ENCODE measurements at regions not wholly inside any gene's neighbourhood (a gene's known extent, or its start where the extent isn't known, plus 50 kb on each side); places are given as distances from the start of the nearest gene placed in this dataset.

GRCh38 chr18:70936160-70936559, 647.3 kb downstream of the SOCS6 start:
- TF ChIP-seq POLR2A (IDR thresholded peaks at IDR 0.05; ENCODE audit: low read depth, low read length) (no peak), POLR2AphosphoS5 (IDR thresholded peaks at IDR 0.05; ENCODE audit: low read depth, low read length) (no peak), TAF1 (IDR thresholded peaks at IDR 0.05; ENCODE audit: low read depth, low read length) (no peak), PAX5 (IDR thresholded peaks at IDR 0.05; ENCODE audit: insufficient read depth, low read length, severe bottlenecking) (no peak), POU2F2 (IDR thresholded peaks at IDR 0.05; ENCODE audit: low read depth, low read length) (no peak), SPI1 (IDR thresholded peaks at IDR 0.05; ENCODE audit: low read depth, low read length) (no peak)

Data from GM12891 (cell line).